Stimulated activated CD8-positive, alpha-beta memory T cell treated with anti-CD3 and anti-CD28 coated beads, Interleukin-7, amount 100 ng/mL, for 1 hour (primary cell): ENCODE measurements at regions not wholly inside any gene's neighbourhood (a gene's known extent, or its start where the extent isn't known, plus 50 kb on each side); places are given as distances from the start of the nearest gene placed in this dataset.

Experiments
- DNase-seq, 2 donors: peaks; one replicate each; pipeline ENCODE4 v3.0.0-alpha.2; 2020; ENCODE audit warnings: low read depth in 2 of 2

DNA sequence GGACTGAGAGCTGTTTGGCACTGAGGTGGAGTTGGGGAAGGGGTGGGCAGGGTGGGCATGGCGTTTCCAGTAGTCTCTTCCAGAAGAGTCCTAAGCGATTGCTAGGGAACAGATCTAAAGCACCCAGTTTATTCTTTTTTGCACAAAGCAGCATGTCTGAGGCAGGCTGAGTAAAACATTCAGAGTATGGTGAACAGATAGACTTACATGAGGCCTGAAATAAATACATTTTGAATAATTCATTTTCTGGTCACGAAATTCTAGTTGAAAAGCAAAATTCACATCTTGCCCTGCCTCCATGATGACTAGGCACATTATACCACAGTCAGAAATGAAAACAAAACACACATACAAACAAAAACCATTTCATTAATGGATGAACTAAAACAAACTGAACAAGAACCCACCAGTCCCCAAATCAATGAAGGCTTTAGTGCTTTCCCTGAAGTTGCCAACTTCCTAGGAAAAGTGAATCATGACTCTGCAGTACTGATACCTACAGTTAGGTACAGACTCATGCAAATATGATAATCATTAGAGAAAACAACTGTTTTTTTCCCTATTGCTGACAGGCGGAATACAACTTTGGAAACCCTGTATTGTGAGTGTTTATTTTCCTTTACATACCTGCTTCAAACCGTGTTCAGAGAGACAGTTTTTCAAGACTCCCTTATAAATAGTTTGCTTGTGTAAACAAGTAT, 702.9 kb upstream of the POU3F2 start:
- DNase-seq, result no peak

GRCh38 chr6:98136333-98136732, 698.0 kb upstream of the POU3F2 start:
- no peak for DNase-seq

- DNase-seq, result no peak
Observed at GRCh38 chr6:98137391-98137790, 697.0 kb upstream of the POU3F2 start.

DNA sequence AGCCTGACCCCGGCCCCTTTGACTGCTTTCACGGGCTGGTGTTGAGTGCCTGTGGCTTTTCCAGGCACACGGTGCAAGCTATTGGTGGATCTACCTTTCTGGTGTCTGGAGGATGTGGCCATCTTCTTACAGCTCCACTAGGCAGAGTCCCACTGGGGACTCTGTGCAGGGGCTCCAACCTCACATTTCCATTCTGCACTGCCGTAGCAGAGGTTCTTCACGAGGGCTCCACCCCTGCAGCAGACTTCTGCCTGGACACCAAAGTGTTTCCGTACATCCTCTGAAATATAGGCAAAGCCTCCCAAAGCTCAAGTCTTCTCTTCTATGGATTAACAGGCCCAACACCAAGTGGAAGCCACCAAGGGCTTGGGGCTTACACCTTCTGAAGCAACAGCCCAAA, 691.5 kb upstream of the POU3F2 start:
- DNase-seq, result no peak

- DNase-seq, result no peak
Observed at GRCh38 chr6:98146656-98147055, 687.7 kb upstream of the POU3F2 start.

DNA sequence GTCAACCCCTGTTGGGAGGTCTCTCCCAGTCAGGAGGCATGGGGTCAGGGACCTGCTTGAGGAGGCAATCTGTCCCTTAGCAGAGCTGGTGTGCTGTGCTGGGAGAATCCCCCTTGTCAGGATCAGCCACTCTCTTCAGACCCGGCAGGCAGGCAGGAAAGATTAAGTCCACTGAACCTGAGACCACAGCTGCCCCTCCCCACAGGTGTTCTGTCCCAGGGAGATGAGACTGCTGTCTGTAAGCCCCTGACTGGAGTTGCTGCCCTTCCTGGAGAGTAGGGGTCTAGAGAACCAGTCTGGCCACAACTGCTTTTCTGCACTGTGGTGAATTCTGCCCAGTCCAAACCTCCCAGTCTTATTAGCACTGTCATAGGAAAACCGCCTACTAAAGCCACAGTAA, 677.8 kb upstream of the POU3F2 start:
- no peak for DNase-seq

DNA sequence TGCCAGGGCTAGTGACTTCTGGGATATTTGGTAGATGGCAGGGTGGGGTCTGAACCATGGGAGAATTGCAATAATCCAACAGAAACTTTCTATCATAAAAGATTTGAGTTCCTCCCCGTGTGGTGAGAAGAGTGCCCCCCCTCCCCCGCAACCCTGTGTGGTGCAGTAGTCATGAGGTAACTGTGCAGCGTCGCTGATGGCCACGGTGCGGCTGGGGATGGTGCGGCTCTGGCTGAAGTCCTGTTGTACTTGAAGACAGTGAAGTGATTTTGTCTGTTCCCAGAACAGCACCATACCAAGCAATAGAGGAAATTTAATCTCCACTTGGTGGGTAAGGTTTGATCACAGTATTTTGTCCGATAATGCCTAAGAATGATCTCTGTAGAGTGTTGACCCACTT, 654.8 kb upstream of the POU3F2 start:
- no peak for DNase-seq

DNA sequence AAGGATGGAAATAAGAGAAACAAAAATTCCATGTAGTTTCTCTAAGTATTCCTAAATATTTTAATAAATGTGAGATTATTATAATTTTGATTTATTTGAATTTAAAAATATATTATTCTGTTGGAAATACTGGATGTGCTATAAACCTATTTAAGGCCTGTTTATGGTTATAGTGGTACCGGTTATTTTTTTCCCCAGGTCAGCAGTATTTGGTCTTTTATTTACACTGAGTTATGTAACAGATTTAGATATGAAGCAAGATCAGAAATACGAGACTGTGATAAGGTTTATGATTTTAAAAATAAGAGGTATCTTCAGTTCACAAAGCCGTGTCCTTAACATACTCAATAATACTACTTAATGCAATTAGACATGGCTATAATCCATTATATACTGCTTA, 634.3 kb upstream of the POU3F2 start:
- DNase-seq, result no peak

DNA sequence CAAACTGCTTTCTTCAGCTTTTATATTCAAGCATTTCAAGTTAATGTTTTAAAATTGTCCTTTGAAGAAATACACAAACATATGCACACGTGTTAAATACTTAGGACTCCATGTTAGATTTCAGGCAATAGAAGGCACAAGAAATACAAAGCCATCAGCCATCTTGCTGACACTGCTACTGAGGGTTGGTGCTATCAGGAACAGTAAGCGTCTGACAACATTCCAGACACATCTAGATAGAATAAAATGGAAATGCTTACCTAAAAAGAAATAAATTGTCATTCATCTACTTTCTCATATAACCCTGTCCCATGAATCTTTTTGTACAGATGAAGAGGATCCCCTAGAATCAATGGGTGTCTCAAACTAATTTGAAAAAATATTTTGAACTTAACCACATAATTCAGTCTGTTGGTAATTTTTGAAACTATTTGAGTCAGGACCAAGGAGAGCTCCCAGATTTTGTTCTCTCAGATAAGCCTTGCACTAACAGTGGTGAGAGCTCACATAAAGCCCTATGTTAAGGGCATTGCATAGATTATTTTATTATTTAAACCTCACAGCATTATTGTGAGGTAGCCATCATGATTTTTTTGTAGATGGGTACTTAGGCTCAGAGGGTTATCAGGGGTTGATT, 631.1 kb upstream of the POU3F2 start:
- DNase-seq, result no peak

DNA sequence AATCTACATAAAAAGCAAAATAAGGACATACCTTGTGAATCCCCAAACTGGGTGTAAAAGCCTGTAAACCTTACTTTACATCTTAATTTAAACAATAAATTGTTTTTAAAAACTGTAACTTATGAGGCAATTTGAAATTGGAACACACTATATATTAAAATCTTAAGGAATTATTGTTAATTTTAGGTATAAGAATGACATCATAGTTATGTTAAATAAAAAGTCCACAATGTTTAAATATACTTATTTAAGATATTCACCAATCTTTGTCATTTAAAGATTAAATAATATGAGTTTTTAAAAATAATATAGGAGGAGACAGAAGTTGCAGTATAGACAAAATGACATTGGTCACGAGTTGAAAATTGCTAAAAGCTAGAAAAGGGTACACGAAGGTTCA, 621.9 kb upstream of the POU3F2 start:
- no peak for DNase-seq

- no peak for DNase-seq
Observed at GRCh38 chr6:98215531-98215930, 618.8 kb upstream of the POU3F2 start.

GRCh38 chr6:98230250-98230649, 604.1 kb upstream of the POU3F2 start:
- no peak for DNase-seq

GRCh38 chr6:98239057-98239456, 595.3 kb upstream of the POU3F2 start:
- DNase-seq, result no peak

DNA sequence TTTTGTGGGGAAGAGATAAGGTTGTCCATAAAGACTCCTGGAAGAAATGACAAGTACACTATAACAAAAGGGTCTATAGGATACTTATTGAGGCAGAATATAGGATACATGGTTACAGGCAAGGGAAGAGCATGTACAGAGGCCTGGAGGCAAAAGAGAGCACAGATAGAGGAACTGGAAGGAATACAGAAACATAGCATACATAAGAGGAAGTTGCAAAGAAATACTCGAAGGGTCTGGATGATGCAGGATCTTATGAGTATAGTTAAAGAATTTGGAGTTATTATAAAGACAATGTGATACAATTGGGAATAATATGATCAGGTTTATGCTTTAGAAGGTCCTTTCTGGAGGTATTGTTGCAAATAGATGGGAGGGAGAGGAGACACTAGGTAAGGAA, 592.7 kb upstream of the POU3F2 start:
- DNase-seq, result no peak

DNA sequence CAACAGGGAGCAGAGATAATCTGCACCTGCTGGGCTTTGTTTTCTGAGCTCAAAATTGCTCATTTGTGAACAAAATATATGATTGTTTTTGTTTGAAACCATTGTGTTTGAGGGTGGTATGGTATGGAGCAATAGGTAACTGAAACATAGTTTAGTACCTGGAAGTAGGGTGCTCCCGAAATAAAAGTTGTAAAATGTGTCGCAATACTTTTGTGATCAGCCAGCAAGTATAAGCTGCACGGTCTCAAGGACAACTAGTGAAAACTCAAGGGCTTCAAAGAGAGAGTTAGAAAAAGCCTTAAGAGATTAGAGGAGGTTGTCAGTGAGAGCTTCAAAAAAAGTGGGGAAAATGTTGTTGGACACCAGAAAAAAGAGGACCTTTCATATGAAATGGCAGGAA, 579.8 kb upstream of the POU3F2 start:
- DNase-seq, result no peak

DNA sequence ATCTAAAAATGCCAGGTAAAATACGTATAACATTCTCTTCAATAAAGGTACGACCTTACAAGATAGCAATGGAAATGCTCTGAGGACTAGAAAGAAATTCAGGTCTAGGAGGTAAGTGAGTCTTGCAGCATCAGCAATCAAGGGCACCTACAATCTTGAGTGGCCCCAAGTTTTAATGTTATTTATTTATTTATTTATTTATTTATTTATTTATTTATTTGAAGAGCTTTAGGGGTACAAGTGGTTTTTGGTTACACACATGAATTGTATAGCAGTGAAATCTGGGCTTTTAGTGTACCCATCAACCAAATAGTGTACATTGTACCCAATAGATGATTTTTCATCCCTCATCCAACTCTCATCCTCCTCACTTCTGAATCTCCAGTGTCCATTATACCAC, 574.0 kb upstream of the POU3F2 start:
- no peak for DNase-seq

DNA sequence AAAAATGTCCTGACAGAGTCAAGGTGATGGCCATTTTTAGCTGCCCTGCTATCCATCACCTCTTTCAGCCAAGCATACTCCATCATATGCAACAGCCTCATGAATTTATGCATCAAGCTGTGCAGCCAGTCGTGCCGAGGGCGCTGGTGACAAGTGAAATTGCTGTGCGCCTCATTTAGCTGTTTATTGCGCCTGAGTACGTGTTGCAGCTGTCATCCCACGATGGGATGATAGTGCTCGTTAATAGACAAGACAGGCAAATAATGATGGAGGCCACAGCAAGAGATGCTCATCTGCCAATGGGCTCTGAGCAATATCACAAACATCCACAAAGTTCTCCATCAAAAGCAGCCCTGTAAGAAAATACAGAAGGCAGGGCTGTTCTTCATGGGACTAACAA, 562.3 kb upstream of the POU3F2 start:
- no peak for DNase-seq

DNA sequence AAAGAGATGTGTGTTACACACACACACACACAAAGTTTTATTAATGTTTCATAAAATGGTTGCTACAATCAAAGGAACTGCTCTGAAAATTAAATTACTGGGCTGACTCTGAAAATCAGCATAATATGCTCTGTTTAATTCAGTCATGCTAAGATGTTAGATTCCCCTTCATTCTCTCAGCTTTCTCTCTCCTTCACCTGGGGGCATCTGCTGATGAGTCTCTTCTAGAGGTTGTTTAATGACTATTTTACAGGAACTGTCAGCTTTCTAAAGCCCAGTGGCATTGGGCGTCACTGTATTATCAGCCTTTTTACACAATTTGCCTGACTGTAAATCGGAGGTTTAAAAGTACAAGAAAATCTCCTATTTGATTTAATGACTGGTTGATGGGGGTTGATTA, 559.7 kb upstream of the POU3F2 start:
- no peak for DNase-seq

DNA sequence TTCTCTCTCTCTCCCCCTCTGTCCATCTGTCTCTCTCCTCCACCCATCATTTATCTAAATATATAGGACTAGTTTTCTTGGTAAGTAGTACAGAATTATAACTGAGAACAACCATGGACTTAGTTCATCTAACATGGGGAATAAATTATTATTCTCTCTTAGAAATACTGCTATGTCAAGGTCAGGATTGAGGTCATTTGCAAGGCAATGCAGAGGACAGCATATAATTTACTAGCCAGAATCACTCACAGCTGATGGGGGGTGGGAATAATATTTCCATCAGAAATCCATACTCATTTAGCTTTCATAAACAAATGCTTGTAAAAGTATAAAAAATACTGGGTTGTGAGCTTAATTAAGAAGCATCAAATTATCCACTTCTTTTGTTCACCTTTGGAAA, 553.9 kb upstream of the POU3F2 start:
- DNase-seq, result no peak

GRCh38 chr6:98286620-98287019, 547.8 kb upstream of the POU3F2 start:
- no peak for DNase-seq

GRCh38 chr6:98287876-98288275, 546.5 kb upstream of the POU3F2 start:
- DNase-seq, result no peak

- DNase-seq, result no peak
Observed at GRCh38 chr6:98292810-98293209, 541.6 kb upstream of the POU3F2 start.

- no peak for DNase-seq
Observed at GRCh38 chr6:98295515-98296175, 538.7 kb upstream of the POU3F2 start.
